ENCODE measurements at regions not wholly inside any gene's neighbourhood (a gene's known extent, or its start where the extent isn't known, plus 50 kb on each side); places are given as distances from the start of the nearest gene placed in this dataset.

GRCh38 chr11:110786226-110786902 lies 74.1 kb upstream of the ARHGAP20 start:
- DNase-seq (ENCODE audit: low read depth) = no peak

- DNase-seq (ENCODE audit: low read depth) = no peak
Observed at GRCh38 chr11:110785398-110785797, 73.2 kb upstream of the ARHGAP20 start.

GRCh38 chr11:110782616-110783015 lies 70.4 kb upstream of the ARHGAP20 start:
- DNase-seq (ENCODE audit: low read depth) = no peak

- no peak for DNase-seq (ENCODE audit: low read depth)
Observed at GRCh38 chr11:110779108-110779507, 66.9 kb upstream of the ARHGAP20 start.

- DNase-seq (ENCODE audit: low read depth) = no peak
Observed at GRCh38 chr11:110778343-110778742, 66.1 kb upstream of the ARHGAP20 start.

- DNase-seq (ENCODE audit: low read depth) = peak; percentile 55
Observed at GRCh38 chr11:110777775-110778174, 65.5 kb upstream of the ARHGAP20 start.

GRCh38 chr11:110776081-110776480 lies 63.8 kb upstream of the ARHGAP20 start:
- DNase-seq (ENCODE audit: low read depth) = no peak

- no peak for DNase-seq (ENCODE audit: low read depth)
Observed at GRCh38 chr11:110774138-110775014, 62.1 kb upstream of the ARHGAP20 start.

GRCh38 chr11:110773442-110773841 lies 61.2 kb upstream of the ARHGAP20 start:
- DNase-seq (ENCODE audit: low read depth) = no peak

GRCh38 chr11:110772863-110773262 lies 60.6 kb upstream of the ARHGAP20 start:
- DNase-seq (ENCODE audit: low read depth) = no peak

GRCh38 chr11:110766316-110766715 lies 54.1 kb upstream of the ARHGAP20 start:
- DNase-seq (ENCODE audit: low read depth) = no peak

GRCh38 chr11:110764485-110764884 lies 52.2 kb upstream of the ARHGAP20 start:
- DNase-seq (ENCODE audit: low read depth) = no peak

GRCh38 chr11:110763249-110764011 lies 51.2 kb upstream of the ARHGAP20 start:
- DNase-seq (ENCODE audit: low read depth) = peak; percentile 79

- no peak for DNase-seq (ENCODE audit: low read depth)
Observed at GRCh38 chr11:110762590-110762989, 50.4 kb upstream of the ARHGAP20 start.

Measured in amniotic epithelial cell (primary cell).